Muscle of leg (tissue), 3 donors: ENCODE measurements at regions not wholly inside any gene's neighbourhood (a gene's known extent, or its start where the extent isn't known, plus 50 kb on each side); places are given as distances from the start of the nearest gene placed in this dataset.

Source experiments
- DNase-seq: peaks from one replicate; pipeline ENCODE4 v3.0.0; 2013
- H3K27ac ChIP-seq: one replicate; pipeline ENCODE4 v1.5.1; 2013; ENCODE audit warnings: mild to moderate bottlenecking, low read length, control low read depth
- H3K27me3 ChIP-seq: one replicate; pipeline ENCODE4 v1.6.1; 2013; ENCODE audit warnings: low read length; ENCODE audit not compliant: control insufficient read depth, insufficient read depth
- H3K36me3 ChIP-seq: one replicate; pipeline ENCODE4 v1.6.1; 2013; ENCODE audit warnings: low read length; ENCODE audit not compliant: control insufficient read depth, insufficient read depth
- H3K4me1 ChIP-seq: one replicate; pipeline ENCODE4 v1.6.1; 2013; ENCODE audit warnings: low read length; ENCODE audit not compliant: control insufficient read depth, insufficient read depth
- H3K4me3 ChIP-seq: one replicate; pipeline ENCODE4 v1.5.1; 2013; ENCODE audit warnings: low read length, control low read depth
- H3K9me3 ChIP-seq: replicated peaks from 2 replicates; pipeline ENCODE4 v1.6.1; 2013; ENCODE audit warnings: low read depth, low read length; ENCODE audit not compliant: control insufficient read depth
- WGBS: methylation state at CpG from one replicate; pipeline ENCODE4 v1.1.5; 2013; ENCODE audit warnings: missing lambda C conversion rate; ENCODE audit not compliant: insufficient coverage; 5-methylcytosine and 5-hydroxymethylcytosine counted together

DNA sequence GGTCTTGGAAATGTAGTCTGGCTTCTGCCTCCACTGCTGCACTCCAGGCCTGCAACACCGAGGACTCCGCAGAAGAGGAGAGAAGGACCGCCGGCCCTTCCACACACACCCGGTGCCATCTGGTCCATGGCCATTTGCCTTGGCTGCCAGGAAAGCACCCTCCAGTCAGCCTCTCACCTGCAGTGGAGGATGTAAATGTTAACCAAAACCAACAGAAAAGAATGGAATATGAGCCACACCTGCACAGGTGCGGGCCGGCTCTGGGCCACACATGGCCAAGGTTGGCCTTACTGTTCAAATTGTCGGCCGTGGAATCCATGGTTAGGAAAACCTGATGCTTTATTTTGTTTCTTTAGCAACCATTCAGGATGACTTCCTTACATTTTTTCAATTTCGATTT, 178.3 kb upstream of the C2CD4B start:
- 85% methylated on average over 2 of the region's 10 CpGs for WGBS

GRCh38 chr15:62344806-62345539, 179.9 kb upstream of the C2CD4B start:
- no peak overlapping the region for H3K4me3 ChIP-seq
- no peaks in the 10 kb centered on the region for H3K9me3 ChIP-seq
- H3K36me3 ChIP-seq: no peaks in the 10 kb centered on the region
- no peaks in the 10 kb centered on the region for H3K27me3 ChIP-seq
- WGBS: 20% methylated on average over 1 of the region's 21 CpGs
- H3K27ac ChIP-seq: no peak overlapping the region
- H3K4me1 ChIP-seq: no peaks in the 10 kb centered on the region
- peak; percentile 39 for DNase-seq

More for the DNA sequence above, 178.3 kb upstream of the C2CD4B start:
- Histone ChIP-seq H3K4me3 (no peak overlapping the region), H3K9me3 (no peaks in the 10 kb centered on the region), H3K4me1 (no peaks in the 10 kb centered on the region), H3K27me3 (no peaks in the 10 kb centered on the region), H3K27ac (no peak overlapping the region), H3K36me3 (no peaks in the 10 kb centered on the region)
- DNase-seq: no peak

GRCh38 chr15:62346168-62346567, 181.1 kb upstream of the C2CD4B start:
- no peak for DNase-seq
- Histone ChIP-seq H3K27ac (no peak overlapping the region), H3K4me3 (no peak overlapping the region), H3K36me3 (no peaks in the 10 kb centered on the region), H3K9me3 (no peaks in the 10 kb centered on the region), H3K27me3 (no peaks in the 10 kb centered on the region), H3K4me1 (no peaks in the 10 kb centered on the region)
- no CpG with 5 or more reads among the region's 1 CpG for WGBS

GRCh38 chr15:62348118-62348517, 183.0 kb upstream of the C2CD4B start:
- Histone ChIP-seq H3K27ac (no peak overlapping the region), H3K4me1 (no peaks in the 10 kb centered on the region), H3K27me3 (no peaks in the 10 kb centered on the region), H3K36me3 (no peaks in the 10 kb centered on the region), H3K9me3 (no peaks in the 10 kb centered on the region), H3K4me3 (no peak overlapping the region)
- WGBS: no CpG with 5 or more reads among the region's 3 CpGs
- DNase-seq: no peak

DNA sequence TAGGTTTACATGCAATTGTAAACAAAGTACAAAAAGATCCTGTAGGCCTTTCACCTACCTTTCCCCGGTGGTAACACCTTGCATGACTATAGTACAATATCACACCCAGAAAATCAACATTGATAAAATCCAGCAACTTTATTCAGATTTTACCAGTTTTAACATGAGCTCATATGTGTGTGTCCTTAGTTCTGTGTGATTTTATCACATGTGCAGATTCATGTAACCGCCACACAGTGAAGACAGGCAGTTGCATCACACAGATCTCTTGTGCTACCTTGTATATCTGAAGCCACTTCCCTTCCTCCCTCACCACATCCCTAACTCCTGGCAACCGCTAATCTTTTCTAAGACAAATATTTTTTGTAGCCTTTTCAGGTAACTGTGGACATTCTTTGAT, 183.5 kb upstream of the C2CD4B start:
- Histone ChIP-seq H3K4me3 (no peak overlapping the region), H3K27me3 (no peaks in the 10 kb centered on the region), H3K4me1 (no peaks in the 10 kb centered on the region), H3K36me3 (no peaks in the 10 kb centered on the region), H3K9me3 (no peaks in the 10 kb centered on the region), H3K27ac (no peak overlapping the region)
- no CpG with 5 or more reads among the region's 3 CpGs for WGBS
- no peak for DNase-seq

DNA sequence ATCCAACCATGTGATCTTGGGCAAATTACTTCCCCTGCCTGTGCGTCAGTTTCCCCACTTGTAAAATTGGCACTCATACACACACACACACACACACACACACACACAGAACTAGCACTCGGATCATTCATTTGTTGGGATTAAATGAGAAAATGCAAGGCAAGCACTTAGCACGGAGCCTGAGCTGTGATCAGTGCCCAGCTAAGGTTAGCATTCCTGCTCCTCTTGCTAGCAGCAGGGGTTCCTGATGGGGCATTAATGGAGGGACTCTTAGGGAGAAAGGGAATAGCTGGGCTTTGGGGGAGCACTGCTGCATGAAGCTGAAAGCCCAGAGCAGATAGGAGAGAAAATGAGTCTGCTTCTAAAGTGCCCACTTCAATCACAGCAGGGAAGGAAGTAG, 187.7 kb upstream of the C2CD4B start:
- no peaks in the 10 kb centered on the region for H3K4me1 ChIP-seq
- 86% methylated on average over 1 of the region's 3 CpGs for WGBS
- no peak overlapping the region for H3K27ac ChIP-seq

DNA sequence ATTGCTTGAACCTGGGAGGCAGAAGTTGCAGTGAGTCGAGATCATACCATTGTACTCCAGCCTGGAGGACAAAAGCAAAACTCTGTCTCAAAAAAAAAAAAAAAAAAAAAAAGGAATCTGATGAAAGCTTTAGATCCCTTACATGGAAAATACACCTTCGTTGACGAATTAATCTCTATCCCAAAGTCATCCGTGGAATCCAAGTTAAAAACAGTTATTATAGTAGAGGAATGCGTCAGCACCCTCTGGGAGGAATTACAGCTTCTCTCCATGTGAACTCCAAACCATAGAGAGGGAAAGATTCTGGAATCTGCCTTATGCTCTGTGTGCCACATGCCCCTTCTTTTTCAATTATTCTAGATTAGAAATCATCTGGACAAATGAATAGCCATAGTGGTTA, 192.3 kb upstream of the C2CD4B start:
- H3K4me1 ChIP-seq: no peaks in the 10 kb centered on the region
- no peaks in the 10 kb centered on the region for H3K27me3 ChIP-seq
- WGBS: no CpG with 5 or more reads among the region's 5 CpGs
- DNase-seq: no peak
- no peaks in the 10 kb centered on the region for H3K36me3 ChIP-seq
- no peaks in the 10 kb centered on the region for H3K9me3 ChIP-seq
- H3K4me3 ChIP-seq: no peak overlapping the region
- no peak overlapping the region for H3K27ac ChIP-seq

More for the DNA sequence above, 187.7 kb upstream of the C2CD4B start:
- H3K4me3 ChIP-seq: no peak overlapping the region
- H3K27me3 ChIP-seq: no peaks in the 10 kb centered on the region
- no peak for DNase-seq
- no peaks in the 10 kb centered on the region for H3K9me3 ChIP-seq
- no peaks in the 10 kb centered on the region for H3K36me3 ChIP-seq

- H3K36me3 ChIP-seq: no peaks in the 10 kb centered on the region
- H3K9me3 ChIP-seq: no peaks in the 10 kb centered on the region
- H3K27ac ChIP-seq: no peak overlapping the region
- no peaks in the 10 kb centered on the region for H3K4me1 ChIP-seq
- H3K27me3 ChIP-seq: no peaks in the 10 kb centered on the region
- WGBS: no CpG with 5 or more reads among the region's 3 CpGs
- DNase-seq: no peak
- no peak overlapping the region for H3K4me3 ChIP-seq
Observed at GRCh38 chr15:62359416-62359815, 194.3 kb upstream of the C2CD4B start.

DNA sequence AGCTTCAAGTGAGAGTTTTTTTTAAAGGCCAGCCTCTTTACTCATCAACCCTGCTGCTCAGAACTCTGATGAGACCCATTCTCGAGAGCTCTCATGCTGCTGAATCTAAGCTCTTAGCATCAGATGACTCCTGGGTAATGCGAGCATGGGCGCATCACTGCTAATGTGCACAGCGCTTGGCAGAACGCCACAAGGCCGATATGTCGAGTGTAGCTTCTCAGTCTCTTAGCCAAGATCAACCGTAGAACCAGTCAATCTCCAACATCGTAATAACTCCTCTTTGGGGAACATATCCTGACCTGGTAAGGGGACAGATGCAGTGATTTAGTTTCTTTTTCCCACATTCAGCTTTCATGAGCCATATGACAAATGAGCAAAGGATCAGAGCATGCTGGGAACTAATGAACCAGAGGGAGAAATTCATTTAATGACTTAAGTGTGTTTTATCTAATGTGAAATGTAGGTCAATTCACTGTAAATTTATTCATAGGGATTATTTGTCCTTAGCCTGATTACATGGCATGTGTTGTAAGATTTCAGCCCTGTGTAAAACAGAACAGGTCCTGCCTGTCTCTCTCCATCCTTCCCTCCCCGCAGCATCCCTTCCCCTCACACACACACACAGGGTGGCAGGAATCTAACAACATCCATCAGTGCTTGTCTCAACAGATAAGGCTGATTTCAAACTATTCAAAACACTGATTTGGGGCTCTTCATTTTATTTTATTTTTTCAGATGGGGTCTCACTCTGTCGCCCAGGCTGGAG, 195.4 kb upstream of the C2CD4B start:
- H3K36me3 ChIP-seq: no peaks in the 10 kb centered on the region
- H3K4me1 ChIP-seq: no peaks in the 10 kb centered on the region
- DNase-seq: peak; percentile 17
- H3K27ac ChIP-seq: no peak overlapping the region
- no peaks in the 10 kb centered on the region for H3K9me3 ChIP-seq
- 55% methylated on average over 8 of the region's 11 CpGs for WGBS
- H3K4me3 ChIP-seq: no peak overlapping the region
- H3K27me3 ChIP-seq: no peaks in the 10 kb centered on the region

DNA sequence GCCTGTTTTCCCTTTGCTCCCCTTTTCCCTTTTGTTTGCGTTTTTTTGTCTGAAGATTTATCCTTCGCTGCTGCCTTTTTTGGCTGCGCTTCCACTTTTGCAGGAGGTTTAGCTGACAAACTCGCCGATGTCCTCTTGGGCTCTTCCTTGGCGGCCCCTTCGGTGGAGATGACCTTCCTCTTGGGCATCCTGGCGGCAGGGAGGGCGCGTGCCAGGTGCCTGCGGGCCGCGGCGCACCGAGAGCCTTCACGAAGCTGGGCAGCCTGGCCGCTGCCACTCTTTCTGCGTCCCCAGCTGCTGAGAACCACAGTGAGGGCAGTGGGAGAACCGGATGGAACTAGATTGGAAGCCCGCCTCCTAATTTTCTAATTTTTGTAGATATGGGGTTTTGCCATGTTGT, 197.1 kb upstream of the C2CD4B start:
- Histone ChIP-seq H3K4me1 (no peaks in the 10 kb centered on the region), H3K4me3 (no peak overlapping the region), H3K36me3 (no peaks in the 10 kb centered on the region), H3K27me3 (no peaks in the 10 kb centered on the region), H3K27ac (no peak overlapping the region), H3K9me3 (no peaks in the 10 kb centered on the region)
- no peak for DNase-seq
- WGBS: 80% methylated on average over 16 of the region's 20 CpGs
